Dermis blood vessel endothelial cell (primary cell): ENCODE measurements at regions not wholly inside any gene's neighbourhood (a gene's known extent, or its start where the extent isn't known, plus 50 kb on each side); places are given as distances from the start of the nearest gene placed in this dataset.

Experiments
- DNase-seq: peaks from one replicate; pipeline ENCODE4 v3.0.0; 2010

GRCh38 chr18:5632041-5632440, 88.2 kb upstream of the EPB41L3 start:
- no peak for DNase-seq

GRCh38 chr18:5630900-5631413, 87.2 kb upstream of the EPB41L3 start:
- no peak for DNase-seq

GRCh38 chr18:5630057-5630899, 86.5 kb upstream of the EPB41L3 start:
- peak; percentile 66 for DNase-seq

GRCh38 chr18:5628512-5629255, 84.9 kb upstream of the EPB41L3 start:
- DNase-seq, result peak; percentile 32

GRCh38 chr18:5627776-5628511, 84.1 kb upstream of the EPB41L3 start:
- no peak for DNase-seq

DNA sequence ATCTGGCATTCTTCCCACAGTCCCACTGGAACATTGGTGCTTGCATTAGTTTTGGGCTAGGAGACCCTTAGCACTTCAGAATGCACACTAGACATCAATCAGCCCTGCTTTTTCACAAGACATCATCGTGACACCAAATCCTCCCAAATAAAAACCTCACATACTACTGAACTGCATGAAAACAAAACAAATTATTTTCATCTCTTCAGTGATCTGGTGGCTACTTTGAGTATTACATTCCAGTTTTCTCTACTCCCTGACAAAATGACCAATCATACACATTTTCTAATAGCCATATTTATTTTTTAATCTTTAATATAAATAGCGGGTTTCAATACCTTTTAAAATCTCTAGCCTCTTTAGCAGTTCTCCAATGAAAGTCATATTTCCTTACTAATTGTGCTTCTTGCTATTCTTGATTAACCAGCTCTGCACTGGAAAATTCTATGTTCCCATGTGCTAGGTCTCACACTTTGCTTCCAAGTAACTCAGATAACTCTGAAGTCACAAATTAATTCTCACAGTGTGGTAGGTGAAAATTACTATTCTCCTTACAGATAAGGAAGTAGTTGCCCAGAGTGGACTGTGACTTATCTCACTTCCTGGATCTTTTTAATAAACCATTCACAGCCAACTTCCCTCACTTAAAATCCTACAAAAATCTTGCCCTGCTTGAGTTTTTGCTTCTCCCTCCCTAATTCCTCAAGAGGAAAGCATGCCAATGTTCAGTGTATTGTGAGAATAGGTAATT, 82.5 kb upstream of the EPB41L3 start:
- no peak for DNase-seq

DNA sequence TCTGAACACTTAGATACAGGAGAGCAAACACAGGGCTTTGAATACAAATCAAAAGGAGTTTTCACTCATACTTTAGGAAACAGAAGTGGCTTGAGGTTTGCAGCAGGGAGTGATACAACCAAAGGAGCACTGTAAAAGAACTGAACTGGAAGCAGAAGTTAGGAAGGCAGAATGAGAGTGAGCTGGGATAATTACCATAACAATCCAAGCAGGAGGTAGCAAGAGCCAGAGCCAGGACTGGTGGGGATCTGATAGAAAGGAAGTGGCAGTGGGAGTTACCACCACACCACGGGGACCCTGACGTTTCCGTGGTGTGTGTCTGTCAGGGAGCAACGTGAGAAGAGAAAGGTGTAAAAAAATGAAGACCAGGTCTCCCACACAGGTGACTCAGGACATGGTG, 81.3 kb upstream of the EPB41L3 start:
- no peak for DNase-seq

- no peak for DNase-seq
These were observed 79.1 kb upstream of the EPB41L3 start for GRCh38 chr18:5622905-5623304.

GRCh38 chr18:5620289-5620688, 76.5 kb upstream of the EPB41L3 start:
- no peak for DNase-seq

GRCh38 chr18:5619376-5619775, 75.6 kb upstream of the EPB41L3 start:
- DNase-seq, result no peak

GRCh38 chr18:5618047-5618688, 74.4 kb upstream of the EPB41L3 start:
- no peak for DNase-seq

GRCh38 chr18:5611221-5611620, 67.4 kb upstream of the EPB41L3 start:
- no peak for DNase-seq

DNA sequence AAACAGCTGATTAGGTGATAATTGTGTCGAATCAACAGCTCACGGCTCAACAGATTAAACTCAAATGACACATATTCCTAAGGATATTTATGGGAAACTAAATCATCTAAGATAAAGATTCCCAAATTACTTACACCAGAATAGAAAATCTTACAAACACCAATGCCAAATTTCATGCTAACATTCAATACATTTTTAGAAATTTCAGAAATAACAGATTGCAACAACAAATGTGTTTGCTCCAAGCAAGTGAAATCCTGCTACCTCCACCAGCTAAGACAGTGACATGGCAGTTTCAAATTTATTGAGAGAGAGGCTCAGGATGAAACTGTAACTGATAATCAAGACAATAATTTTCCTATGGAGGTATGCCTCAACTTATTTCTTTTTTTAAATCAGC, 65.0 kb upstream of the EPB41L3 start:
- no peak for DNase-seq

- no peak for DNase-seq
These were observed 63.2 kb upstream of the EPB41L3 start for GRCh38 chr18:5606951-5607350.

DNA sequence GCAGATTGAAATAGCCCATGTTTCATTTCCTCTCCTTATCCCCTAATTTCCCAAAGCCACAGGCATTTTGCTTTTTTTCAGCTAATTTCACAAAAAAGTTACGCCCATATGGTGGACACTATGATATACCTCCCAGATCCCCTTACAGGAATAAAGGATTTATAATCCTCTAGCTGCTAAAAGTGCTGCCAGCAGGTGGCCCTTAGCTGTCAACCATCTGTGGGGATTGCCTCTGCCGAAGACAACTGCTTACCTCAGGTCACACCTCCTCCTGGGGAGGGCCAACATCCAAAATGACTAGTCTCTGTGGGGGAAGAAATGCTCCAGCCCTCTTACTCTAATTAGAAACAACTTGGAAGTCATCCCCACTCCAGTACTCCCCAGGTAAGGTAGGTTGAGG, 61.0 kb upstream of the EPB41L3 start:
- no peak for DNase-seq

GRCh38 chr18:5603153-5603552, 59.4 kb upstream of the EPB41L3 start:
- no peak for DNase-seq

DNA sequence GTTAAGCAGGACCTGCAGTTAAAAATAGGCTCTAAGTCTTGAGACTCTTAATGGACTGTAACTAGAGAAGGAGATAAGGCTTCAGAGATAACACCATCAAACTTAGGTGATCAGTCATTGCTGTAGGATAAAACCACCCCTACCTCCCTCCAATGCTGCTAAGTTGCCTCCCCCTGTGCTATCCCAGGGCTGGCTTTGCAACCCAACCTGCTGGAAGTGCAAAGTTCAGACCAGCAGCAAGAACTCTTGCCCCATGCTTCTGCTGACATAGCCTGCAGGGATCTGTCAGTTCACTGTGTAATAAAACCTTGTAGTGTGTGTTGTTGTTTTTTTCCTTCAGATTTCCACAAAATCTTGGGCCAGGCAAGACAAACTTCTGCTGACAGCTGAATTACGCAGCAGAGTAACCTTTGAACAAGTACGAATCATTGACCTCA, 57.4 kb upstream of the EPB41L3 start:
- DNase-seq, result no peak

DNA sequence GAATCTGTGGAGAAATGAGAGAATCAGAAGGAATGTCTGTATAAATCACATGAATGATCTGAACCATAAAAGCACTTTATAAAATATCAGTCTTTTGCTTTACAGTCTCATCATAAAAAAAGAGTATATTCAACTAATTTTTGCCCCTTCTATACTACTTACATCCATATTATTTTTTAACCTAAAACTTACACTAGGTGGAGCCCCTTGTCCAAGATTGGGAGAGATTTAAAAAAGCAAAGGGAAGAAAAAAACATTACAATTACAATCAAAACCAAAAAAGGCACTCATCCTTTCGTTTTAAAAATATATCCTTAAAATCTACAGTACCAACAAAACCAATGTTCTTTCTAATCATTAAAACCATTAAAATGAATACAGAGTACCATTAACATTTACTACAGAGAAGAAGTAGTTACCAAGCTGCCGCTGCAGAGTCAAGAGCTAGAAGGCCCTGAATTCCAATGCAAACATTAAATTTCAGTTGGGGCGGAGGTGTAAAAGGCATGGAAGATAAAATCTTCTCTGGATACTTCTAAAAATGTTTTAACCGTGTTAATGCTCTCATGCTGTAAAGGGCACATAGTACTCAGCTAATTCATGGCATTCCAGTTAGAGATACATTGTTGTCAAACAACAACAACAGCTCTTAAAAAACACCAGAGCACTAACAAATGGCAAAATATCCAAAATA, 56.7 kb upstream of the EPB41L3 start:
- peak; percentile 34 for DNase-seq

- DNase-seq, result no peak
These were observed 52.8 kb upstream of the EPB41L3 start for GRCh38 chr18:5596585-5596984.
